Lung (tissue), 11 donors: ENCODE measurements at regions not wholly inside any gene's neighbourhood (a gene's known extent, or its start where the extent isn't known, plus 50 kb on each side); places are given as distances from the start of the nearest gene placed in this dataset.

Experiments
- ATAC-seq: fragments of 200-7000 bp; cut with Tn5 transposase; one replicate; pipeline ENCODE4 v1.9.1; 2020; ENCODE audit warnings: moderate number of reproducible peaks; ENCODE audit not compliant: insufficient read depth, low FRiP score
- DNase-seq, 3 donors: peaks; one replicate each; pipeline ENCODE4 v3.0.0-alpha.2; 2013 to 2017
- H3K27ac ChIP-seq, 2 donors: one replicate each; pipeline ENCODE4 v1.5.1; 2013; ENCODE audit warnings: mild to moderate bottlenecking in 2 of 2, moderate library complexity in 2 of 2, control low read depth in 1 of 2, inconsistent platforms in 1 of 2, low read depth in 1 of 2, low read length in 1 of 2
- H3K27me3 ChIP-seq, 3 donors: one replicate each; pipeline ENCODE4 v1.5.1; 2013; ENCODE audit warnings: low read length in 2 of 3; ENCODE audit not compliant: control insufficient read depth in 3 of 3, insufficient read depth in 3 of 3
- H3K36me3 ChIP-seq, 4 donors: one replicate each; pipeline ENCODE4 v1.5.1; 2013; ENCODE audit warnings: low read length in 4 of 4, mild to moderate bottlenecking in 1 of 4, moderate library complexity in 1 of 4; ENCODE audit not compliant: control insufficient read depth in 4 of 4, insufficient read depth in 4 of 4
- H3K4me1 ChIP-seq, 5 donors: one replicate each; pipeline ENCODE4 v1.5.1; 2013; ENCODE audit warnings: low read length in 5 of 5, mild to moderate bottlenecking in 2 of 5, moderate library complexity in 1 of 5; ENCODE audit not compliant: control insufficient read depth in 5 of 5, insufficient read depth in 5 of 5
- H3K4me3 ChIP-seq: one replicate; pipeline ENCODE4 v1.5.1; 2013; ENCODE audit warnings: mild to moderate bottlenecking, control low read depth, moderate library complexity
- H3K9ac ChIP-seq, 2 donors: one replicate each; pipeline ENCODE4 v1.5.1; 2013; ENCODE audit warnings: low read length in 2 of 2, control low read depth in 1 of 2; ENCODE audit not compliant: insufficient read depth in 1 of 2
- H3K9me3 ChIP-seq, 4 donors: one replicate each; pipeline ENCODE4 v1.5.1; 2013; ENCODE audit warnings: low read length in 3 of 4, mild to moderate bottlenecking in 1 of 4, moderate library complexity in 1 of 4; ENCODE audit not compliant: control insufficient read depth in 4 of 4, insufficient read depth in 3 of 4
- CTCF ChIP-seq: IDR thresholded peaks from 2 replicates; pipeline ENCODE4 v1.5.1; 2012; ENCODE audit warnings: mild to moderate bottlenecking; ENCODE audit errors: control extremely low read depth, extremely low read depth
- WGBS, 2 donors: extraction: QIAGEN DNeasy Blood & Tissue Kit; methylation state at CpG; one replicate each; pipeline ENCODE4 v1.1.7; 2013; 5-methylcytosine and 5-hydroxymethylcytosine counted together
- donor health status: control.
- donor health status: control.
- donor health status: Bipolar disorder and iron deficiency.
- donor health status: healthy.
- donor health status: DM: yes; HTN: yes; CAD: no.

- 78 to 79% methylated on average over 4 of the region's 4 CpGs for WGBS, 2 donors
- Histone ChIP-seq H3K4me3 (no peak overlapping the region), H3K9me3 (peaks cover 0 to 2% (median 0%) of the 10 kb centered on the region in 4 donors), H3K9ac (no peak overlapping the region), H3K4me1 (no peaks in the 10 kb centered on the region), H3K27me3 (no peaks in the 10 kb centered on the region), H3K36me3 (no peaks in the 10 kb centered on the region), H3K27ac (no peak overlapping the region)
- no peak for TF ChIP-seq CTCF
- DNase-seq (no peak), ATAC-seq (no peak)
Observed at GRCh38 chr11:109769858-109770257, 323.3 kb upstream of the ZC3H12C start.

GRCh38 chr11:109770323-109770722 is 322.9 kb upstream of the ZC3H12C start:
- H3K36me3 ChIP-seq, result no peaks in the 10 kb centered on the region
- H3K4me1 ChIP-seq, result no peaks in the 10 kb centered on the region
- no peak overlapping the region for H3K4me3 ChIP-seq
- H3K9me3 ChIP-seq, result peaks cover 0 to 2% (median 0%) of the 10 kb centered on the region in 4 donors
- DNase-seq, result no peak
- H3K9ac ChIP-seq, result no peak overlapping the region
- H3K27ac ChIP-seq, result no peak overlapping the region
- no peak for ATAC-seq
- TF ChIP-seq CTCF, result no peak
- H3K27me3 ChIP-seq, result no peaks in the 10 kb centered on the region

- no peaks in the 10 kb centered on the region for H3K36me3 ChIP-seq
- no peaks in the 10 kb centered on the region for H3K4me1 ChIP-seq
- no peak for TF ChIP-seq CTCF
- WGBS, 2 donors, result 87 to 96% methylated on average over 1 of the region's 1 CpG
- H3K27ac ChIP-seq, result no peak overlapping the region
- no peaks in the 10 kb centered on the region for H3K27me3 ChIP-seq
- ATAC-seq, result no peak
- no peak overlapping the region for H3K9ac ChIP-seq
- peaks cover 0 to 2% (median 0%) of the 10 kb centered on the region in 4 donors for H3K9me3 ChIP-seq
- DNase-seq, result no peak
- H3K4me3 ChIP-seq, result no peak overlapping the region
Observed at GRCh38 chr11:109772892-109773291, 320.3 kb upstream of the ZC3H12C start.

- ATAC-seq (no peak), DNase-seq (no peak)
- Histone ChIP-seq H3K27ac (no peak overlapping the region), H3K4me3 (no peak overlapping the region), H3K36me3 (no peaks in the 10 kb centered on the region), H3K27me3 (no peaks in the 10 kb centered on the region), H3K4me1 (no peaks in the 10 kb centered on the region), H3K9me3 (no peaks in the 10 kb centered on the region), H3K9ac (no peak overlapping the region)
- no peak for TF ChIP-seq CTCF
- WGBS, 2 donors, result 86 to 90% methylated on average over 2 of the region's 2 CpGs
Observed at GRCh38 chr11:109775686-109776085, 317.5 kb upstream of the ZC3H12C start.
